ENCODE measurements at regions not wholly inside any gene's neighbourhood (a gene's known extent, or its start where the extent isn't known, plus 50 kb on each side); places are given as distances from the start of the nearest gene placed in this dataset.

DNA sequence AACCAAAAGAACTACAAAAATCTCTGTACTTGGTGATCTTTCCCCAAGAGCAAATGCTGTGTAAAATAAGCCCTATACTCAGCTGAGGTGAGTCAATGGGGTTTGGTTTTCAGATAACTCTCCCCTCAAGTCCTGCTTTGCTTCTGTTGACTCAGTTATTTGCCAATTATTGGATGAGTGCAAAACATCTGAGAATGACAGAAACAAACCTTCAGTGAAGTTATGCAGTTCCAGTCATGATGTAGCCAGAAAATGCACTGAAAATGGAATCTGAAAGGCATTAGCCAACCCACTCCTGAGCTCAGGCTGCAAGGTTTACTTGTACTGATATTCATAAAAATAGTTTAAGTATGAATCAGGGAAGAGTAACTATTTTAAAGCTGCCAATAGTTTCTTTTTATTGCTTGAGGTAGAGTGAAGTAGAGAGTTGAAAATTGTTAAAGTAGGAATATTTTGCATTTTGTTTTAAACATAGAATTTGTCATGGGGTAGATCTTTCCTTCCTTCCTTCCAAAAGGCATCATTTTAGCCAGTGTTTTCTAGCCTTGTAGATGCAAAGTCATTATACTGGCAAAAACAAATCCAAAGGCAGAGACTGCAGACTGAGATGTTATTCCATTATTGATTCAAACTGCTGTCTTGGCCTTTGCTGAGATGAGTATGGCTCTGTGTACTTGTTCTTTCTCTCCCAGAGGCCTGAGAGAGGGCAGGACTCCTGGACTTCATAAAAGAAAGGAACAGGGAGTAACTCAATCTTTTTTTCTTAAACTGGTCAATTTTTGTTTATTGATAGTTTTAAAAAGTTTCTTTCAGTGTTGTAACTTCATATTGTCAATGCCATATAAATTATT lies 215.3 kb downstream of the RND3 start:
- TF ChIP-seq YY1 (IDR thresholded peaks at IDR 0.05; ENCODE audit: insufficient read depth, insufficient read length) = no peak
- no peak for TF ChIP-seq SUZ12 (IDR thresholded peaks at IDR 0.05; ENCODE audit: extremely low read depth, insufficient read depth, insufficient read length)
